HG02884 (cell line): ENCODE measurements at regions not wholly inside any gene's neighbourhood (a gene's known extent, or its start where the extent isn't known, plus 50 kb on each side); places are given as distances from the start of the nearest gene placed in this dataset.
"Not testable (repeated sequence)": the region's sequence is repeated elsewhere in the genome, so short reads cannot be mapped to it uniquely, and the experiment has no call there.

Experiments
- ATAC-seq: cut with Tn5 transposase; IDR thresholded peaks from one replicate; pipeline ENCODE4 v1.9.1; 2021; ENCODE audit warnings: mild to moderate bottlenecking, moderate library complexity; ENCODE audit not compliant: unreplicated experiment

GRCh38 chr2:156006721-156007618 lies 325.6 kb downstream of the NR4A2 start:
- ATAC-seq = no peak

- no peak for ATAC-seq
Observed at GRCh38 chr2:156005999-156006712, 326.4 kb downstream of the NR4A2 start.

- no peak for ATAC-seq
Observed at GRCh38 chr2:156005531-156005930, 327.0 kb downstream of the NR4A2 start.

GRCh38 chr2:156004459-156004858 lies 328.1 kb downstream of the NR4A2 start:
- no peak for ATAC-seq

GRCh38 chr2:156003780-156004179 lies 328.7 kb downstream of the NR4A2 start:
- ATAC-seq = peak; percentile 49

- ATAC-seq = no peak
Observed at GRCh38 chr2:156001851-156002250, 330.7 kb downstream of the NR4A2 start.

- no peak for ATAC-seq
Observed at GRCh38 chr2:155997538-155997937, 335.0 kb downstream of the NR4A2 start.

GRCh38 chr2:155994315-155994714 lies 338.2 kb downstream of the NR4A2 start:
- no peak for ATAC-seq

- no peak for ATAC-seq
Observed at GRCh38 chr2:155983845-155984244, 348.7 kb downstream of the NR4A2 start.

GRCh38 chr2:155982135-155982534 lies 350.4 kb downstream of the NR4A2 start:
- ATAC-seq = no peak

GRCh38 chr2:155980941-155981560 lies 351.5 kb downstream of the NR4A2 start:
- ATAC-seq = no peak

GRCh38 chr2:155975734-155976133 lies 356.8 kb downstream of the NR4A2 start:
- ATAC-seq = no peak

- ATAC-seq = no peak
Observed at GRCh38 chr2:155972916-155973315, 359.6 kb downstream of the NR4A2 start.

GRCh38 chr2:155966064-155966471 lies 366.5 kb downstream of the NR4A2 start:
- ATAC-seq = not testable (repeated sequence)

- no peak for ATAC-seq
Observed at GRCh38 chr2:155965415-155966063, 367.0 kb downstream of the NR4A2 start.

- ATAC-seq = no peak
Observed at GRCh38 chr2:155961641-155962040, 370.9 kb downstream of the NR4A2 start.

GRCh38 chr2:155958834-155959233 lies 373.7 kb downstream of the NR4A2 start:
- ATAC-seq = no peak

GRCh38 chr2:155947069-155947468 lies 385.5 kb downstream of the NR4A2 start:
- no peak for ATAC-seq

GRCh38 chr2:155944218-155944617 lies 388.3 kb downstream of the NR4A2 start:
- ATAC-seq = no peak

GRCh38 chr2:155930312-155930711 lies 402.2 kb downstream of the NR4A2 start:
- ATAC-seq = no peak

GRCh38 chr2:155917380-155917779 lies 415.1 kb downstream of the NR4A2 start:
- ATAC-seq = no peak
